GM12873 (cell line): ENCODE measurements at regions not wholly inside any gene's neighbourhood (a gene's known extent, or its start where the extent isn't known, plus 50 kb on each side); places are given as distances from the start of the nearest gene placed in this dataset.

Experiments used
- TF ChIP-seq, protein P1 (sequence below): IDR thresholded peaks from 2 replicates; pipeline ENCODE4 v1.5.1; 2012; ENCODE audit warnings: low read depth, mild to moderate bottlenecking, moderate library complexity, low read length, control low read depth; ENCODE audit not compliant: insufficient read depth; ENCODE audit errors: missing control alignments

DNA sequence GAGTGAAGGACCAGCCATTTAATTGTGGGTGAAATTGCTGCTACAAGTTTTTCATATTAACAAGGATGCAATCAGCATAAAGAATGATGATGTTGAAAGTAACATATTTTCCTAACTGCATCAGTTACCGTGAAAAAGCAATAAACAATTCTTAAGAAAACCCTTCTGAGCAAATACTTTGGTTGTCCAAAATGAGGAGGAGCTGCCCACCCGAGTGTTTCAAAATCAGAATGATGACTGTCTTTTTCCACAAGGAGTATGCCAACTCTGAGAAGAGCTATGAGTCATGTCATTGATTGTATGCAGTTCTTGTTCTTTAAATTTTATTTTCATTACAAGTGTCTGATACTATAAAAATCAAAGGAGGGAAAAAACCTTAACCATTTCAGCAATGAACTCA, 470.5 kb downstream of the COL12A1 start:
- TF ChIP-seq, protein P1, sequence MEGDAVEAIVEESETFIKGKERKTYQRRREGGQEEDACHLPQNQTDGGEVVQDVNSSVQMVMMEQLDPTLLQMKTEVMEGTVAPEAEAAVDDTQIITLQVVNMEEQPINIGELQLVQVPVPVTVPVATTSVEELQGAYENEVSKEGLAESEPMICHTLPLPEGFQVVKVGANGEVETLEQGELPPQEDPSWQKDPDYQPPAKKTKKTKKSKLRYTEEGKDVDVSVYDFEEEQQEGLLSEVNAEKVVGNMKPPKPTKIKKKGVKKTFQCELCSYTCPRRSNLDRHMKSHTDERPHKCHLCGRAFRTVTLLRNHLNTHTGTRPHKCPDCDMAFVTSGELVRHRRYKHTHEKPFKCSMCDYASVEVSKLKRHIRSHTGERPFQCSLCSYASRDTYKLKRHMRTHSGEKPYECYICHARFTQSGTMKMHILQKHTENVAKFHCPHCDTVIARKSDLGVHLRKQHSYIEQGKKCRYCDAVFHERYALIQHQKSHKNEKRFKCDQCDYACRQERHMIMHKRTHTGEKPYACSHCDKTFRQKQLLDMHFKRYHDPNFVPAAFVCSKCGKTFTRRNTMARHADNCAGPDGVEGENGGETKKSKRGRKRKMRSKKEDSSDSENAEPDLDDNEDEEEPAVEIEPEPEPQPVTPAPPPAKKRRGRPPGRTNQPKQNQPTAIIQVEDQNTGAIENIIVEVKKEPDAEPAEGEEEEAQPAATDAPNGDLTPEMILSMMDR = no peak

DNA sequence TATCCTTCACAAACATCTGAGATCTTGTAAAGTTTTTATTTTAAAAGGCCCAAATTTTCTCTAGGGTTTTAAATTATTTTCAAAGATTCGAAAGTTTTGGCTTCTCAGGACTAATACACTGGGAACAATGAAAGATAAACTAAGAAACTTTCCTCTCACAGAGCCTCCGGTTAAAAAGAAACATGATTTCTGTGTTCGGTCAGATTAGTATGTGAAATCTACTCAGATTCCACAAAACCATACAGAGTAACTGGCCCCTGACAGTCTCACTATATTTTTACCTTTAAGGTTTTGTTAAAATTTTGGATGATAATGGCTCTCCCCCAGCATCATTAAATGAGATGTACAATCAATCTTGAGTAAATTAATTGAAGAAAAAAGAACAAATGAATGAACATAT, 471.0 kb downstream of the COL12A1 start:
- TF ChIP-seq, protein P1 = no peak

DNA sequence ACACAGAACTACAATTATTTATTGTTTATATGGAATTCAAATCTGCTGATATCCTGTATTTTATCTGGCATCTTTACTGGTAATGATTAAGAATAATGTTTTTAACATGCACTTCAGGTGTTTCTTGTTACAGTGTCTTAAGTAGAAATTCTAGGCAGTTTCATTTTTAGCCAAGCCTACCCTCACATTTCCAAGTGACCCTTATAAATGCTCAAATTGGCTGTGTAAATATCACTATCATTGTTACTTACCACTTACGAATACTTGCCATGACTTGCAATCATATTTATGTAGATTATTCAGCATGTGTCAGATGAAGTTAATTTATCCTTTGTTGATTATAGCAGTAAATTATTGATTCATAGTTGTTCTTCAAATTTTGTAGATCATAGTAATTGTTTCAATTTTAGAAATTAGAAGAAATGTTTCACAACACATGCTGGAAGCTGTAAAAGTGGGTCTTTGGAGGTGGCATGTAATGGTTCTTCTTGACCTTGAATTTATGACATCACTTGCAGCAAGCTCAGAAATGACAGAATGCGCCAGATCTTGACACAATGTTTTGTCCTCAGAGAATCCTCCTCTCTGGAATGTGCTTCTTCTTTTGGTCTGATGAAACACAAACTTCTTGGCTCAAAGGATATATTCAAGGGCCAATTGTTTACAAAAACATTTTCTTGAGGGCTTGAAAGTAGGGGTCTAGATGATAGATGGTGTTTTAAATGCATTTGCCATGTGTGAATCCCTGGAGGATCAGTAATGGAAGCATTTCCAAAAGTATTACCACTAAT, 471.8 kb downstream of the COL12A1 start:
- TF ChIP-seq, protein P1 = no peak

DNA sequence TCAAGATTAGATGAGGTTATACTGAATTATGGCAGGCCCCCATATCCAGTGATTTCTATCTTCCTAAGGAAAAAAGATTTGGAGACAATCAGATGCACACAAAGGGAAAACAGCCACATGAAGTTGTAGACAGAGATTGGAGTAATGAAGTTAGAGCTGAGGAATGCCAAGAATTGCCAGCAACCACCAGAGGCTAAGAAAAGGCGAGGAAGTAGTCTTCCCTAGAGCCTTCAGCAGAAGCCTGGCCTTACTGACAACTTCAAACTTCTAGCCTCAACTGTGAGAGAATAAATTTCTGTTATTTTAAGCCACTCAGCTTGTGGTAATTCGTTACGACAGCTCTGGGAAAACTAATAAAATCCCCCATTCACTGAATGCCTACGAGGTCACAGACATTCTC, 473.9 kb downstream of the COL12A1 start:
- TF ChIP-seq, protein P1 = no peak

DNA sequence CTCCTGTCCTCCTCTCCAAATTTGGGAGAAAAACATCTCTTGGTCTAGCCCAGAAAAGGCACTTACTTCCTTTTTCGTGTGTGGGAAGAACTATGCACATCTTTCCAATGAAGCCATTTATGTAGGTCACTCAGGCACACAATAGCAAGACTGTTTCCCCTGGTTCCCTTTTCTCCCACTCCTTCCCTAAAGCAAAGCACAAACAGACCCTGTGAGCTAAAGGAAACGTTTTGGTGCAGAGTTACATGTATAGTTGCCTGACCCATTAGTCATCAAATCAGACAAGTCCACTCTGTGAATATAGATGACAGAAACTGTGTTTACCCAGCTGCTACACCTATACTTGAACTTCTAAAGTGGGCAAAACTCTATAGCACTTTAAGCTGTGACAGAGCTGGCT, 474.6 kb downstream of the COL12A1 start:
- TF ChIP-seq, protein P1 = no peak

DNA sequence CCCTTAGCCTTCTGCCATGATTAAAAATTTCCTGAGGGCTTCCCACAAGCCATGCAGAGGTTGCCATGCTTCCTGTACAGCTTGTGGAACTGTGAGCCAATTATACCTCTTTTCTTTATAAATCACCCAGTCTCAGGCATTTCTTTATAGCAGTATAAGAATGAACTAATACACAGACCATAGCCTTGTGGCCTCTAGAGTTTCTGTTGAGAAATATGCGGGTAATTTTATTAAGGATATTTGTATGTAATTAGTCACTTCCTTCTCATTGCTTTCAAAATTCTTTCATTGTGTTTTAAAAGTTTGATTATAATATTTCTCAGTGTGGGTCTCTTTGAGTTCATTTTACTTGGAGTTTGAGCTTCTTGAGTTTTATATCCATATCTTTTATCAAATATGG, 484.9 kb downstream of the COL12A1 start:
- TF ChIP-seq, protein P1 = no peak

DNA sequence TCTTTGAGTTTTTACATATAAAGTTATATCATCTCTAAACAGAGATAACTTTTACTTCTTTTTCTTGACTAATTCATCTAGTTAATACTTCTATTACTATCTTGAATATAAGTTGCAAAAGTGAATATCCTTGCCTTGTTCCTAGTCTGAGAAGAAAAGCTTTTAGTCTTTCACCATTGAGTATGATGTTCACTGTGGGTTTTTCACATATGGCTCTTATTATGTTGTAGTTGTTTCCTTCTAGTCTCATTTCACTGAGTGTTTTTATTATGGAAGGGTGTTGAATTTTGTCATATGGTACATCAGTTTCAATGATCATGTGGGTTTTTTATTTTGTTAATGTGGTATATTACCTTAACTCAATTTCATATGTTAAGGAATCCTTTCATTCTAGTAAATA, 488.3 kb downstream of the COL12A1 start:
- TF ChIP-seq, protein P1 = no peak
